ENCODE measurements at regions not wholly inside any gene's neighbourhood (a gene's known extent, or its start where the extent isn't known, plus 50 kb on each side); places are given as distances from the start of the nearest gene placed in this dataset. TPM values are rescaled to one million over a fixed set of nuclear protein-coding genes. Genes with fewer than 3 reads are reported as not detected.

GRCh38 chr17:77906377-77906871 is 52.1 kb upstream of the TNRC6C start:
- H3K27ac Mint-ChIP-seq, result no peak overlapping the region
- CTCF ChIA-PET, result no interaction called here
- H3K4me1 Mint-ChIP-seq (ENCODE audit: low read depth), result no peaks in the 10 kb centered on the region
- H3K27me3 Mint-ChIP-seq (ENCODE audit: low read depth), result no peaks in the 10 kb centered on the region
- no peaks in the 10 kb centered on the region for H3K36me3 Mint-ChIP-seq (ENCODE audit: low read depth)
- intact Hi-C loops (cut with micrococcal nuclease), result no loop called here
- no peak for DNase-seq
- H3K4me3 Mint-ChIP-seq, result no peak overlapping the region
- H3K9me3 Mint-ChIP-seq, result no peaks in the 10 kb centered on the region

- Mint-ChIP-seq H3K27ac (no peak overlapping the region), H3K36me3 (ENCODE audit: low read depth) (no peaks in the 10 kb centered on the region), H3K4me3 (no peak overlapping the region), H3K4me1 (ENCODE audit: low read depth) (no peaks in the 10 kb centered on the region), H3K9me3 (no peaks in the 10 kb centered on the region), H3K27me3 (ENCODE audit: low read depth) (peaks cover 2% of the 10 kb centered on the region)
- intact Hi-C loops (cut with micrococcal nuclease), result no loop called here
- CTCF ChIA-PET, result no interaction called here
- DNase-seq, result no peak
Observed at GRCh38 chr17:77907497-77908461, 50.7 kb upstream of the TNRC6C start.

- peaks cover 2% of the 10 kb centered on the region for H3K27me3 Mint-ChIP-seq (ENCODE audit: low read depth)
- intact Hi-C loops (cut with micrococcal nuclease), result no loop called here
- no peaks in the 10 kb centered on the region for H3K4me1 Mint-ChIP-seq (ENCODE audit: low read depth)
- H3K36me3 Mint-ChIP-seq (ENCODE audit: low read depth), result no peaks in the 10 kb centered on the region
- DNase-seq, result no peak
- H3K9me3 Mint-ChIP-seq, result no peaks in the 10 kb centered on the region
- H3K27ac Mint-ChIP-seq, result no peak overlapping the region
- CTCF ChIA-PET, result no interaction called here
- no peak overlapping the region for H3K4me3 Mint-ChIP-seq
Observed at GRCh38 chr17:77908501-77908900, 50.0 kb upstream of the TNRC6C start.

Small RNAs in the stretch of these regions (microRNA-seq; reads per million reads assigned to microRNA genes)
- gene MIR4316 (ENCODE audit: borderline microRNAs expressed, borderline replicate concordance), result not detected

Measured in activated naive CD4-positive, alpha-beta T cell treated with anti-CD3 and anti-CD28 coated beads for 36 hours (primary cell).